ENCODE measurements at regions not wholly inside any gene's neighbourhood (a gene's known extent, or its start where the extent isn't known, plus 50 kb on each side); places are given as distances from the start of the nearest gene placed in this dataset.

GRCh38 chr10:91127341-91128082, 93.0 kb upstream of the PCGF5 start:
- Histone ChIP-seq H3K27ac (no peak overlapping the region), H3K9me3 (no peaks in the 10 kb centered on the region), H3K4me1 (no peaks in the 10 kb centered on the region), H3K4me3 (no peak overlapping the region), H3K27me3 (ENCODE audit: low read depth) (no peaks in the 10 kb centered on the region), H3K36me3 (no peaks in the 10 kb centered on the region)
- ATAC-seq (no peak), DNase-seq (no peak)
- intact Hi-C loops (cut with DNase I): no loop called here
- TF ChIP-seq CTCF (IDR thresholded peaks at IDR 0.05): no peak

GRCh38 chr10:91135113-91135512, 85.3 kb upstream of the PCGF5 start:
- no peaks in the 10 kb centered on the region for H3K27me3 ChIP-seq (ENCODE audit: low read depth)
- no peak overlapping the region for H3K27ac ChIP-seq
- H3K9me3 ChIP-seq: no peaks in the 10 kb centered on the region
- no peak for DNase-seq
- intact Hi-C loops (cut with DNase I): no loop called here
- H3K4me3 ChIP-seq: no peak overlapping the region
- no peak for ATAC-seq
- H3K36me3 ChIP-seq: no peaks in the 10 kb centered on the region
- no peaks in the 10 kb centered on the region for H3K4me1 ChIP-seq
- TF ChIP-seq CTCF (IDR thresholded peaks at IDR 0.05): no peak

GRCh38 chr10:91137011-91137643, 83.3 kb upstream of the PCGF5 start:
- Histone ChIP-seq H3K4me1 (no peaks in the 10 kb centered on the region), H3K36me3 (no peaks in the 10 kb centered on the region), H3K4me3 (no peak overlapping the region), H3K27me3 (ENCODE audit: low read depth) (no peaks in the 10 kb centered on the region), H3K9me3 (no peaks in the 10 kb centered on the region), H3K27ac (no peak overlapping the region)
- DNase-seq (no peak), ATAC-seq (no peak)
- intact Hi-C loops (cut with DNase I): no loop called here
- no peak for TF ChIP-seq CTCF (IDR thresholded peaks at IDR 0.05)

GRCh38 chr10:91137822-91138221, 82.6 kb upstream of the PCGF5 start:
- intact Hi-C loops (cut with DNase I): no loop called here

GRCh38 chr10:91140995-91141549, 79.4 kb upstream of the PCGF5 start:
- Histone ChIP-seq H3K36me3 (no peaks in the 10 kb centered on the region), H3K27me3 (ENCODE audit: low read depth) (no peaks in the 10 kb centered on the region), H3K27ac (no peak overlapping the region), H3K4me1 (no peaks in the 10 kb centered on the region), H3K9me3 (no peaks in the 10 kb centered on the region), H3K4me3 (no peak overlapping the region)
- no peak for ATAC-seq
- intact Hi-C loops (cut with DNase I): no loop called here
- TF ChIP-seq CTCF (IDR thresholded peaks at IDR 0.05): no peak
- no peak for DNase-seq

More at GRCh38 chr10:91137822-91138221, 82.6 kb upstream of the PCGF5 start:
- Histone ChIP-seq H3K9me3 (no peaks in the 10 kb centered on the region), H3K27me3 (ENCODE audit: low read depth) (no peaks in the 10 kb centered on the region), H3K4me3 (no peak overlapping the region), H3K36me3 (no peaks in the 10 kb centered on the region), H3K27ac (no peak overlapping the region), H3K4me1 (no peaks in the 10 kb centered on the region)
- no peak for TF ChIP-seq CTCF (IDR thresholded peaks at IDR 0.05)
- DNase-seq (no peak), ATAC-seq (no peak)

Measured in lower lobe of right lung (tissue), 2 donors.